ENCODE measurements at regions not wholly inside any gene's neighbourhood (a gene's known extent, or its start where the extent isn't known, plus 50 kb on each side); places are given as distances from the start of the nearest gene placed in this dataset.

- TF ChIP-seq CHD7 (IDR thresholded peaks at IDR 0.05; ENCODE audit: insufficient replicate concordance, low read length) (no peak), CEBPB (IDR thresholded peaks at IDR 0.05; ENCODE audit: low read depth, low read length) (no peak), TAF1 (IDR thresholded peaks at IDR 0.05; ENCODE audit: low read depth, low read length) (no peak), RNF2 (IDR thresholded peaks at IDR 0.05; ENCODE audit: borderline replicate concordance, low read depth, low read length, missing control alignments, poor library complexity, severe bottlenecking) (no peak), MAFK (IDR thresholded peaks at IDR 0.05; ENCODE audit: low read depth, low read length) (no peak), BACH1 (IDR thresholded peaks at IDR 0.05; ENCODE audit: low read length) (no peak), KDM1A (IDR thresholded peaks at IDR 0.05; ENCODE audit: borderline replicate concordance, low read length) (no peak), JUND (IDR thresholded peaks at IDR 0.05; ENCODE audit: low read length) (no peak), TAF7 (optimal IDR thresholded peaks at IDR 0.05; ENCODE audit: borderline replicate concordance, low read depth, low read length) (no peak), HDAC6 (IDR thresholded peaks at IDR 0.05; ENCODE audit: low read depth, low read length) (no peak), NRF1 (IDR thresholded peaks at IDR 0.05; ENCODE audit: low read depth, low read length) (no peak)
Measured at GRCh38 chr20:58598211-58599015, 52.7 kb upstream of the STX16 start (continued).

Data from H1 (cell line).